PC-3 (cell line): ENCODE measurements at regions not wholly inside any gene's neighbourhood (a gene's known extent, or its start where the extent isn't known, plus 50 kb on each side); places are given as distances from the start of the nearest gene placed in this dataset.

Experiments
- ATAC-seq: fragments of 200-7000 bp; cut with Tn5 transposase; 2 replicates; pipeline ENCODE4 v1.9.1; 2020; ENCODE audit warnings: mild to moderate bottlenecking, moderate library complexity
- BruUV-seq: library from RNA; stranded (reverse); fragments of 400-500 nt; replicated peaks from 2 replicates; lab custom pipeline; 2021; lab: Mats Ljungman, UMichigan
- CTCF ChIA-PET: fragments of 300-600 bp; sonication (Branson Sonifier 250); formaldehyde crosslinking; loops from one replicate; lab custom pipeline; 2022; ENCODE audit warnings: antibody characterized with exemption; lab: Charles Lee
- POLR2A ChIA-PET: fragments of 300-600 bp; sonication (Branson Sonifier 250); formaldehyde crosslinking; loops from one replicate; lab custom pipeline; 2022; ENCODE audit warnings: antibody characterized with exemption; ENCODE audit not compliant: unreplicated experiment; lab: Charles Lee
- DNase-seq: peaks from one replicate; pipeline ENCODE4 v3.0.0-alpha.2; 2015
- H2AFZ ChIP-seq: fragments of 300-600 bp; sonication (generic); 2 replicates; pipeline ENCODE4 v1.6.0; 2016; ENCODE audit warnings: antibody characterized with exemption, low read length
- H3F3A ChIP-seq: fragments of 300-600 bp; sonication (generic); one replicate; pipeline ENCODE4 v1.6.0; 2017; ENCODE audit warnings: antibody characterized with exemption, low read length, control low read depth, mild to moderate bottlenecking; ENCODE audit not compliant: unreplicated experiment
- H3K27ac ChIP-seq: fragments of 300-600 bp; sonication (generic); 2 replicates; pipeline ENCODE4 v1.5.1; 2016; ENCODE audit warnings: mild to moderate bottlenecking, low read length
- H3K27me3 ChIP-seq: fragments of 300-600 bp; sonication (generic); 2 replicates; pipeline ENCODE4 v1.6.1; 2016; ENCODE audit warnings: low read length, mixed read lengths
- H3K36me3 ChIP-seq: fragments of 300-600 bp; sonication (generic); 2 replicates; pipeline ENCODE4 v1.6.1; 2016; ENCODE audit warnings: low read depth, mixed run types, low read length, mixed read lengths
- H3K4me1 ChIP-seq: fragments of 300-600 bp; sonication (generic); 2 replicates; pipeline ENCODE4 v1.5.1; 2016; ENCODE audit warnings: low read length; ENCODE audit not compliant: insufficient read depth
- H3K4me2 ChIP-seq: fragments of 300-600 bp; sonication (generic); 2 replicates; pipeline ENCODE4 v1.6.0; 2016; ENCODE audit warnings: low read length
- H3K4me3 ChIP-seq: fragments of 300-600 bp; sonication (generic); 2 replicates; pipeline ENCODE4 v1.5.1; 2016; ENCODE audit warnings: mild to moderate bottlenecking, low read length, mixed read lengths
- H3K79me2 ChIP-seq: fragments of 300-600 bp; sonication (generic); 2 replicates; pipeline ENCODE4 v1.6.1; 2017; ENCODE audit warnings: low read length, mixed read lengths
- H3K9ac ChIP-seq: fragments of 300-600 bp; sonication (generic); 2 replicates; pipeline ENCODE4 v1.6.0; 2016; ENCODE audit warnings: mild to moderate bottlenecking, low read length
- H3K9me2 ChIP-seq: fragments of 300-600 bp; sonication (generic); replicated peaks from 2 replicates; pipeline ENCODE4 v1.6.1; 2016; ENCODE audit warnings: mixed run types, low read length, mixed read lengths
- H3K9me3 ChIP-seq: fragments of 300-600 bp; sonication (generic); 2 replicates; pipeline ENCODE4 v1.6.1; 2016; ENCODE audit warnings: low read length, mixed read lengths
- H4K20me1 ChIP-seq: fragments of 300-600 bp; sonication (generic); 2 replicates; pipeline ENCODE4 v1.6.1; 2016; ENCODE audit warnings: low read length, mixed read lengths
- EZH2 ChIP-seq: fragments of 300-600 bp; sonication (generic); IDR thresholded peaks from one replicate; pipeline ENCODE4 v1.6.1; 2017; ENCODE audit warnings: antibody characterized with exemption, mild to moderate bottlenecking, low read length; ENCODE audit not compliant: unreplicated experiment
- EZH2phosphoT487 ChIP-seq: fragments of 300-600 bp; sonication (generic); IDR thresholded peaks from 2 replicates; pipeline ENCODE4 v1.6.1; 2018; ENCODE audit warnings: mild to moderate bottlenecking, antibody characterized with exemption, low read length, borderline replicate concordance
- intact Hi-C: fragments of 100-400 bp; cut with micrococcal nuclease; formaldehyde crosslinking; loops from 2 replicates; pipeline ENCODE4 v1.9.0; 2023
- TF ChIP-seq, protein P1 (sequence below): fragments of 300-600 bp; sonication (generic); conservative IDR thresholded peaks from 2 replicates; pipeline ENCODE4 v1.5.1; 2017; ENCODE audit warnings: antibody characterized with exemption, low read depth, mild to moderate bottlenecking, low read length

DNA sequence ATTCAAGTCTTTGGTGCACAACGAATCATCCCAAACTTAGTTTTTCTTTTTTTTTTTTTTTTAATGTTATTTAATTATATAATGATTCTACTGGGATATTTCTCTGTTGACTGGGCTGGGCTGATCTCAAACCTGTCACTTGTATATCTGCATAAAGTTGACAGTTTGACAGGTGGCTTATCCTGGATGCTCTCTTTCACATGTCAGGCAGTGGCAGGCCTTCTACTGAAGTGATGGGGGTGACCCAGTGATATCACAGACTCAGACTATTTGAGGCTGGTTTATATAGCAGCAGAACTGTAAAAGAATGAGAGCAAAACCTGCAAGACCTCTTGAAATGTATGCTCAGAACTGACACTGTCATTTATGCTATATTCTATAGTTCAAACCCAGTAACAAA, 1813.5 kb upstream of the CDH6 start:
- Histone ChIP-seq H3F3A (no peaks in the 10 kb centered on the region), H3K27me3 (no peaks in the 10 kb centered on the region), H3K4me2 (no peak overlapping the region), H3K27ac (no peak overlapping the region), H3K9ac (no peak overlapping the region), H3K36me3 (no peaks in the 10 kb centered on the region), H3K4me1 (0 out of 2 replicates have a peak, but pooled peaks cover 7% of the 10 kb centered on the region), H3K79me2 (no peaks in the 10 kb centered on the region), H3K9me2 (no peaks in the 10 kb centered on the region), H3K4me3 (no peak overlapping the region), H3K9me3 (no peaks in the 10 kb centered on the region), H4K20me1 (no peaks in the 10 kb centered on the region), H2AFZ (no peak overlapping the region)
- intact Hi-C loops: no loop called here
- TF ChIP-seq EZH2phosphoT487 (no peak), EZH2 (no peak)
- TF ChIP-seq, protein P1, sequence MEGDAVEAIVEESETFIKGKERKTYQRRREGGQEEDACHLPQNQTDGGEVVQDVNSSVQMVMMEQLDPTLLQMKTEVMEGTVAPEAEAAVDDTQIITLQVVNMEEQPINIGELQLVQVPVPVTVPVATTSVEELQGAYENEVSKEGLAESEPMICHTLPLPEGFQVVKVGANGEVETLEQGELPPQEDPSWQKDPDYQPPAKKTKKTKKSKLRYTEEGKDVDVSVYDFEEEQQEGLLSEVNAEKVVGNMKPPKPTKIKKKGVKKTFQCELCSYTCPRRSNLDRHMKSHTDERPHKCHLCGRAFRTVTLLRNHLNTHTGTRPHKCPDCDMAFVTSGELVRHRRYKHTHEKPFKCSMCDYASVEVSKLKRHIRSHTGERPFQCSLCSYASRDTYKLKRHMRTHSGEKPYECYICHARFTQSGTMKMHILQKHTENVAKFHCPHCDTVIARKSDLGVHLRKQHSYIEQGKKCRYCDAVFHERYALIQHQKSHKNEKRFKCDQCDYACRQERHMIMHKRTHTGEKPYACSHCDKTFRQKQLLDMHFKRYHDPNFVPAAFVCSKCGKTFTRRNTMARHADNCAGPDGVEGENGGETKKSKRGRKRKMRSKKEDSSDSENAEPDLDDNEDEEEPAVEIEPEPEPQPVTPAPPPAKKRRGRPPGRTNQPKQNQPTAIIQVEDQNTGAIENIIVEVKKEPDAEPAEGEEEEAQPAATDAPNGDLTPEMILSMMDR: no peak
- DNase-seq (no peak), ATAC-seq (no peak)
- CTCF ChIA-PET: no interaction called here
- no TSS peak for BruUV-seq
- POLR2A ChIA-PET: no interaction called here

- BruUV-seq: no TSS peak
- intact Hi-C loops: no loop called here
Observed at GRCh38 chr5:29379619-29380018, 1813.9 kb upstream of the CDH6 start.

GRCh38 chr5:29378104-29378503, 1815.4 kb upstream of the CDH6 start:
- Histone ChIP-seq H3K79me2 (no peaks in the 10 kb centered on the region), H3K4me2 (0 out of 2 replicates have a peak overlapping the region, but pooled peaks have one; percentile 4), H3K4me3 (no peak overlapping the region), H4K20me1 (no peaks in the 10 kb centered on the region), H3K4me1 (0 out of 2 replicates have a peak, but pooled peaks cover 7% of the 10 kb centered on the region), H3K9ac (no peak overlapping the region), H3F3A (no peaks in the 10 kb centered on the region), H3K9me3 (no peaks in the 10 kb centered on the region), H2AFZ (0 out of 2 replicates have a peak overlapping the region, but pooled peaks have one; percentile 0), H3K27ac (no peak overlapping the region), H3K9me2 (no peaks in the 10 kb centered on the region), H3K36me3 (no peaks in the 10 kb centered on the region), H3K27me3 (no peaks in the 10 kb centered on the region)
- no peak for TF ChIP-seq EZH2
- TF ChIP-seq, protein P1: no peak
- no peak for TF ChIP-seq EZH2phosphoT487
- intact Hi-C loops: no loop called here
- ChIA-PET CTCF (no interaction called here), POLR2A (no interaction called here)
- DNase-seq: peak; percentile 62
- BruUV-seq: no TSS peak
- ATAC-seq: peak; percentile 99

More at GRCh38 chr5:29379619-29380018, 1813.9 kb upstream of the CDH6 start:
- H3K27ac ChIP-seq: no peak overlapping the region
- no peaks in the 10 kb centered on the region for H3K79me2 ChIP-seq
- no peak overlapping the region for H3K4me2 ChIP-seq
- H3K27me3 ChIP-seq: no peaks in the 10 kb centered on the region
- no peaks in the 10 kb centered on the region for H3K36me3 ChIP-seq
- no peaks in the 10 kb centered on the region for H3K9me3 ChIP-seq
- ChIA-PET POLR2A (no interaction called here), CTCF (no interaction called here)
- no peaks in the 10 kb centered on the region for H4K20me1 ChIP-seq
- H3K9ac ChIP-seq: no peak overlapping the region
- TF ChIP-seq EZH2phosphoT487 (no peak), EZH2 (no peak)
- TF ChIP-seq, protein P1: no peak
- no peak overlapping the region for H3K4me3 ChIP-seq
- H2AFZ ChIP-seq: no peak overlapping the region
- no peaks in the 10 kb centered on the region for H3F3A ChIP-seq
- H3K9me2 ChIP-seq: no peaks in the 10 kb centered on the region
- H3K4me1 ChIP-seq: 0 out of 2 replicates have a peak, but pooled peaks cover 7% of the 10 kb centered on the region
- DNase-seq (no peak), ATAC-seq (no peak)
